SK-N-SH (cell line): ENCODE measurements at regions not wholly inside any gene's neighbourhood (a gene's known extent, or its start where the extent isn't known, plus 50 kb on each side); places are given as distances from the start of the nearest gene placed in this dataset.

Experiments
- small RNA-seq, 7 experiments: library from RNA; depleted of rRNA; stranded (forward); fragments of <200 nt; gene quantifications; one replicate each; pipeline ENCODE3, GENCODE V24; 2012

Small RNAs in the stretch of these regions (small RNA-seq; reads per million reads assigned to genes)
- gene MIR181A1 (29.5 to 1,030 (median 261) reads per million in 7 experiments), gene MIR181B1 (1.8 to 101 (median 51.5) reads per million in 7 experiments), gene RNU6-778P (0 reads per million in 7 experiments)
